DMS53 treated with DMSO at 0.1 percent for 48 hours (cell line): ENCODE measurements at regions not wholly inside any gene's neighbourhood (a gene's known extent, or its start where the extent isn't known, plus 50 kb on each side); places are given as distances from the start of the nearest gene placed in this dataset.

Experiments used
- DNase-seq: peaks from one replicate; lab custom pipeline; 2025; ENCODE audit not compliant: unreplicated experiment; lab: John Stamatoyannopoulos, UW

DNA sequence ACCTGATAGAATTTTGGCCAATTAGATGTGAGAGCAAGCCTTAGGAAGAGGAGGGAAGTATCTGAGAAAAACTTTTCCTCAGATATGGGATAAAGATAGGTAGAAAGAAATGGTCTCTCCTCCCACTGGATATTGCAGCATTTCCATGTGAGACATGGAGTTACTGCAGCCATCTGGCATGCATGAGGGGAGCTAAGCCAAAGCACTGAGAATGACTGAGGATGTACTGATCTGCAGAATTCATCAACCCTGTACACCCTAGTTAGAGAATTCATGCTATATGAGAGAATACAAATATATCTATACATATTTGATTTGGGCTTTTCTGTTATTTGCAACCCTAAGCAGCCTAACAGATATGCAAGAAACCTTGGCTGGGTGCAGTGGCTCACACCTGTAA is 52.5 kb upstream of the RPL34 start:
- DNase-seq: no peak

DNA sequence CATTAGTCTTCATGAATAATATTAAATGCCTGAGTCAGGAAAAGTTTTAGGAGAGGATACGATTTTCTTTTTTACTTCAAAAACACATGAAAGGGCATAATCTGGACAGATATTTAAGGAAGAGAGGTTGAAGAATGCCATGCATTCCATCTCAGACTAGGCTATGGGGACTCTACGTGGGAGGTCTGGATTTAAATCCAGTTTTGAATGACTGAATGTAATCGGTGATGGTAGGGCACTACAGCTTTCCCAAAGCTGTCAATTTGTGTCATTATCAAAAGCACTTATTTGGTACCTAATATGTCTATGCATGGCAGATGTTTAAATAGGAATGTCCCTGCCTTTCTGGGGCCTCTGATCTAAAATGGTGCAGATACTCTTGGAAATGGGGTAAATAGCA is 59.3 kb upstream of the RPL34 start:
- no peak for DNase-seq

DNA sequence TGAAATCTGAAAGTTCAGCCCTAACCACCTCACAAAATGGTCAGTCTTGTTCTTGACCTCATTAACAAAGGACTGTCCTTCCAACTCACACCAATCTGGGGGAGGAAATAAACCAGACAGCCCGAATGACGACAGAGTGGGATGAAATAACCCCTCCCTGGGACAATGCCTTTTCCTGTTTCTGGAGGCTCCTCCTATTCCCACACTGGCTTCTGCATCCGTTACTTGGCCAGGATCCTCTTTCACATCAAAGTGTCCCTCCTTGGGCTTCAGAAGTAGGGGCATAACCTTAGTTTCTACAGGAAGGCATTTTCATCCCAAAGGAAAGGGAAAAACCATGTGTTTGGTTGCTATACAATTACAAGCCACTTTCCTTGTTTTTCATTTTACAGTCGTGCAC is 59.8 kb upstream of the RPL34 start:
- DNase-seq: no peak

DNA sequence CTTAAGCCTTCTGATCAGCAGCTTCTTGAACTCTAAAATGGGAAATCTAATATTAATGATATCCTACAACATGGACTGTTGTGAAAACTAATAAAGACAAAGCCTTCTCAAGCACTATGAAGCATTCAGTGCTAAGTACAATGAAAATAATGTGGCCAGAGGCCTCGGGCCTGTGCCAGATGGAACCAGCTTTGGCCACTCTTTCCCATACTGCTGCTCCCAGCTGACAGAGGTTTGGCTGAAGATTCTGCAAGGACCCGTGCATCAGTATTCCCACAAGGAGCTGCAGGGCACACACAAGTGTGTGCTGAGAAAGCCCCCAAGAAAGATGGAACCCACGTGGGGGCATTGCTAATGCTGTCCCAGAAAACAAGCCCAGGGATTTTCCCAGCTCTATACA is 60.5 kb upstream of the RPL34 start:
- no peak for DNase-seq

DNA sequence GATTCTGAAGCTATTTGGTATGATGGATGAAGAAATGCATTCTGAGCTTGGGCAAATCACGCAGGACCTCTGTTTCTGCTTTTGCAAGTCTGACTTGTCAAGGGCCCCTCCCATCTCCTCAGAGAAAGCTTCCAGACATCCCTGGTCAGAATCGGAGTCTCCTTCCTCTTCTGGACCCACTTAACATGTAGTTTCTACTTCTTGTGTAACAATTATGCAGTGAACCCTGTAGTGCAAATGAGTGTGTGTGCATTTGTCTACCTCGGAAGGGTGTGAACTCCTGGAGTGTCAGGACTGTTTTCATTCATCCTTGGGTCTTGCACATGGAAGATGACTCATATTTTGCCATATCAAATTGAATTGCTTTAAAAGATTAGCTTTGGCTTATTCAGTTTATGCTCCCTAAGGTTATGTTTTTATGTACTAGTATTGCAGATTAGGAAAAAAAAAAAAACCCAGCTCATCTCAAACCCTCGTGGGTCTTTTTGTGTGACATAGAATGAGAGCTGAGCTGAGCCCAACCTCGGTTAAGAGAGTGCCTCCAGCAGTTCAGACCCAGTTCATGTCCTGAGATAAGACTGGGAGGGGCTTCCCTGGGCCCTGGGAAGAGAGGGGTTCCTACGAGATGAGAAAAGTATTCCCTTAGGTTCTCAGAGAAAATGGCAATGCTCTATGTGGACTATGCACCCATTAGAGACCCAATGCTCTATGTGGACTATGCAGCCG is 61.1 kb upstream of the RPL34 start:
- no peak for DNase-seq

DNA sequence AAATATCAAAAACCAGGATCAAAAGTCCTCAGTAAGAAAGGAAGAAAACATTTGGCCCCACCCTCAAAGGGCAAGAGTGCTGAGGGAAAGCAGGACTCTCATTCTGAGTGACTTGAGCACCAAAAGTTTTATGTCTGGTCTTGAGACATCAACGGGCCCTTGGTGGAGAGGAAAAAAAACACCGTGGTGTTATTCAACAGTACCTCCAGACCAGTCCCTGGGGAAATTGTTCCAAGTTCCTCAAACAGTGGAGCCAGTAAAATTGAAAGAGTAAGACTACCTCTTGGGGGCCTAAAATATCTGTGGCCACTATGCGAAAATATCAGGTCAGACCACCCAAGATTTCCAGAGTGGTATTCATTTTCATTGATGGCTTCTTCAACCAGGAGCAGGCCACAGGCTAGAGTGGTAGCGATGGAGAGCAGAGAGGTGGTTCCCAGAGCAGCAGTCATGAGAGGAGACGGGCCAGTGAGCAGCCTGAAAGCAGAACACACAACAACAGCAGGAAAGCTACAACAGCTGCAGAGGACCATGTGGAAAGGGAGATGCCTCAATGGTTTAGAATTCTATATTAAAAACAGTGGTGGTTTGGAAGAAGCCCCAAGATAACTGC is 63.7 kb upstream of the RPL34 start:
- DNase-seq: no peak

DNA sequence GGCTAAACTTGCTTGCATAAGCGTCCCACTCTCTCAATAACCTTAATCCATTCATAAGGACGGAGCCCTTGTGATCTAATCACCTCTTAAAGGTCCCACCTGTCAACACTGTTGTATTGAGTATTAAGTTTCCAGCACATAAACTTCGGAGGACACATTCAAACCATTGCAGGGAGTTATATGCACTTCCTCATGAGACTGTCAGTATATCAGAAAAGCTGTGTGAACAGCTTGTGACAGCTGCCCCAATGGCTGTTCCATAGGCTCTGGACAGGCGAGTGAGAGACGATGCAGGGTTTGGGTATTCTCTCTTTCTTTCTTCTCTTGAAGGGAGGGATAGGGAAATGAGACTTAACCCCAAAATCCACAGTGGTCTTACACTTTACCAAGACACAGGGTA is 64.2 kb upstream of the RPL34 start:
- DNase-seq: no peak

DNA sequence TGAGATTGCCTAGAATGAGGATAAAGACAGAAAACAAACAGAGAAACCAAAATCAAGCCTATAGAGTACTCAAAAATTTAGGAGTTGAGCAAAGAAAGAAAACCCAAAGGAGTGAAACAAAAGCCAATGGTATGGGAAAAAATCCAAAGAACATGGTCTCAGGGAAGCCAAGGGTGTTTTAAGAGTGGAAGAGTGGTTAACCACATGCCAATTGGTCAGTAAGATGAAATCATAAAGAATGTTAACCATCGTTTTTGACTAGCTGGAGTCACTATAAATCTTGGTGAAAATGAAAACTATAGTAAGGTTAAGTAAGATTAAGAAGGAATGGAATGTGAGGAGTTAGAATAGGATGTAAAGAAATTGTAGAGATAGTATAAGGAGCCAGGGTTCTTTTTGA is 64.7 kb upstream of the RPL34 start:
- no peak for DNase-seq

DNA sequence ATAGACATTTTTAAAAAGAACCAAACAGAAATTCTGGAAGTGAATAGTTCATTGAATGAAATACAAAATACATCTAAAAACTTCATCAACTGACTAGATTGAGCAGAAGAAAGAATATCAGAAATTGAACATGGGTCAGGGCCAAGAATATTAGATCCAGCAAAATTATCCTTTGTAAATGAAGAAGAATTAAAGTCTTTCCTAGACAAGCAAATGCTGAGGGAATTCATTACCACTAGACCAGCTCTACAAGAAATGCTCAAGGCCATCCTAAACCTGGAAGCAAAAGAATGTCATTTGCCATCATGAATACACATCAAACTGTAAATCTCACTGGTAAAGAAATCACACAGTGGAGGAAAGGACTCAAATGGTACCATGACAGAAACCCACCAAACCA is 72.7 kb upstream of the RPL34 start:
- DNase-seq: no peak

DNA sequence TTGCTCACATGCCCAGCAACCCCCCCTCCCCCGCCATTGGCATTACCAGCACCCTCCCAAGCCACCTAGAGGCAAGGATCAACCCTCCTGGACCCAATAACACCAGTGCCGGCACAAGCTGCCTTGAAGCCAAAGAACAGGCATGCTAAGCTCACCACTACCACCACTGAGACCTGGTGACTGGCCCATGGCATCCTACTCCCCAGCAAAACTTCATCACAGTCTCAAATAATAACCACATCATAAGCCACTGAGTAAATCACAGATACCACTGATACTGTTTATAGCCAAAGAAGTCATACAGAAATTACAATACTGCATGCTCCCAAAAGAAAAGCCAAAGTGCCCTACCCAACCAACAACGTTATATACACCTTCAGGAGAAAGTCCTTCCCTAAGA is 73.6 kb upstream of the RPL34 start:
- DNase-seq: no peak

DNA sequence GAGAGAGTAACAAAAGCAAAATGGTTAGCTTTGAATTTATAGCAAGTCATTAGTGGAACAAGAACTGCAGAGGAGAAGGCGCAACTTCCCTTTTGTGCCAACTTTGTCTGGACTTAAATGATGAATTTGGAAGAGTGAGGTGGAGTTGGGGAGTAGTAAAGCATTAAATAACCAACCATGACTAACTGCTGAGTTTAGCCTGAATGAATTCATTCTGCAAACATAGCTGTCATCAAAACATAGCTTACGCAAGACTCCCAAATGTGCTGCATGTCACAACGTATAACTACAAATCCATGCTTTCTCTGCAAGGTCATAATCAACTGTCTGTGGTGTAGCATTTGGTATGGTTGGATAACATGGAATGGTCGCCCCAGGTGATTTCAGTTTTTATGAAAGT is 75.9 kb upstream of the RPL34 start:
- no peak for DNase-seq

DNA sequence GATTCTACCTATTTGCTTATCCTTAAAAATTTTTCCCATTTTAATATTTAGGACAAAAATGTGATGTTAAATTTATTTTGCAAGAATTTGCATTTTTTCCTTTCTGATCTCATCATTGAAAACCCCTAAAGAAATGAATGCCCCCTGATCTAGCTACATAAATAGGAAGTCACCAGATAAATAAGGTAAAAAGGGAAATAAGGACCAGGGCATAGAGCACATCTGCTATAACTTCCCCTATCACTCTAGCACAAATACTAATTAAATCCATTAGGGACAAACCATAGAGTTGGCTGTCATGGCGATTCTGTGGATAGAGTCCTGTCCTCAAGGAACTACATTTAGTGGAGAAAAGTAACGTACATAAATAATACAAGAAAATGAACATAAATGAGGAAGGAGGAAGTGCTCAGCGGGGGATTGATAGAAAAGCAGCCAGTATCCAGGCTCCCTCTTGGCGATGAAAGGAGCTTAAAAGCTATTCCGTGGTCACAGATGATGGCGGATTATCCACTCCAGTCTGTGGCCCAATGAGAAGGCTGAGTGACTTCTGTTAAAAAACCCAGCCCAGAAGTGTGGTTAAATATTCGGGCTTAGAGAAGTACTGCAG is 76.9 kb upstream of the RPL34 start:
- DNase-seq: no peak

DNA sequence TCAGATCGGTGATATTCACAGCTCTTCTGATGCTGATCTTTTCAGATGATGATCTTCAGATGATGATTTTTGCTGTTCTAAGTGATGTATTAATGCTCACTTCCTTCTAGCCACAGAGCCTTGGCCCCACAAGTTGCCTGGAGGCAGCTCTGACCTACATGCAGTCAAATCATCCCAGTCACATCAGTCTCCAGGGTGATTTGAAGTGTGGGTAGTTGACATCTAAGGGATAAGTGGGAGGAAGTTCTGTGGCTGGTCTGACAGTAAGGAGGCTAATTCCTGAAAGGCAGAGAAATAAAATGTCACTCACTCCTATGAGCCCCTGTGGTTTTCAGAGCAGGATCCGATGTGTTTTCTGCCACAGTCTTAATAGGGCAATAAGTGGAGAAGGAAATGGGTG is 79.8 kb upstream of the RPL34 start:
- DNase-seq: no peak

DNA sequence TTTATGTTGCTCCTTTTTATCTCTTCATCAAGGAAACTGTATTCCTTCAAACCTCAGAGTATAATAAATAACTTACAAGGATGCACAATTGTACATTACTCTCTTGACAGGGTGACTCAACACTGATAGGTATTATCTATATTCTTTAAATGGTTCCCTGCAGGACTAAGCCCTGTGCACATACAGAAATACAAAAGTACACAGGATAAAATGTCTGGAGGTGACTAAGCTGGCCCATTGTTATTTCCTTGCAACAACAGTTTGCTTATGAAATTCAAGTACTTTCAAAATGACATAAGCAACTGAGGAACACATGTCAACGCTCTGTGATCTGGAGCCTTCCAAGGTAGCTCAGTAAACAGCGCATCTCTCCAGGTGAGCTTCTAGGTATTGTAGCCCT is 83.8 kb upstream of the RPL34 start:
- peak; percentile 93 for DNase-seq

DNA sequence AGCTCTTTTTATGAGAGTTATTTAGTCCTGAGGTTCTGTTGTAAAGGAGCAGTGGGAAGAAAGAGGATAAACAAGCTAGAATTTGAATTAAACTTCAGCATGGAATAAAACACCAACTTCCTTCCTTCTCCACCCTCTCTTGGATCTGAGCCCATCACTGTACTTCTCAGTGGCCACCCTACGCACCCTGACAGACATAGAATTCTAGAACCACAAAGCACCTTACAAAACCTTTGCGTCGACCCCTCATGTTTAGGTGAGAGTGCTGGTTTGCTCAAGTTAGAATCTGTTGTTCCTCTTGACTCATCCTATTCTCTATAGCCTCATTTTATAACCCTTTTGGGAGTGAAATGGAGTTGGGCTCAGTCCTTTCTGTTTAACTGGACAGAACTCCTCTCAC is 84.6 kb upstream of the RPL34 start:
- DNase-seq: peak; percentile 20

DNA sequence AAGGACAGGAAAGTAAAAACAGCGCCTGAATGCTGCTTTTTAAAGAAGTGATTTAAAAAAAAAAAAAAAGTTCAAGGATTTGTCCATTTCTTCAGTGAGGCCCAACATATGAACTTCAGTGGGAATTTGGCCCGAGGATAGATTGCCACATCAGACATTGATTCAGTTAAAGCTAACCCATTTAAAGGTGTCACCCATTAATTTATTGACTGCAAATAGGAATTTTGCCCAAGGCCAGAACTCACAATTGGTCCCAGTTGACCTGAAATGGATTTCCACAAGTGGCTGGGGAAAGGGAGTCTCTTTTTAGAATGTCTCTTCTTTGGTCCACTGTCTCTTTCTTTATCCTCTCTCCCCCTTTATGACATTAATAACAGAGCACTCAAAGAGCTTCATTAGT is 86.5 kb upstream of the RPL34 start:
- no peak for DNase-seq

DNA sequence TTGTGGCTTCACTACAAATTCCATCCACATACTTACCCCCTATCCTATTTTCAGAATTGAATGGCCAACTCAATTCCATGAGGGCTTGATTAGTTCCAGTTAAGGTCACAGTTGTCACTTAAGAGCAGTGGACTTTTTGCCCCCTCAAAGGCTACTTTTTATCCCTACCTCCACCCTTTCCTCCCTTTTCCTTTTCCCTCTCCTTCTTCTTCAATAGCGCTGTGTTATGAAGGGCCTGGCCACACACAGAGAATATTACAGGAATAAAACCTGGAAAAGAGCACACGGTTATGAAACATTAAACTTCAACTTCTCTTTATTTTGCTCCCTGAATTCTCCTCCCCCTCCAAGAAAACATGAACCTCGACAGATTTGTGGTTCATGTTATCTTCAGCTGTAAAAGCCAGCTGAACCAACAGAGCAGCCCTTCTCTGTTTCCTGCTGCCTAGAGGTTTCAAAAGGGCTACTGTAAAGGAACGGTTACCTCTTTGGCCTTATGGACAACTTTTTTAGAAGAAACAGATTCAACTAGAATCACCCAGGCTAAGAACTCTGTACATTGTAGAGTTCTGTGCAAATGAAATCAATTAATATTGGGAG is 87.0 kb upstream of the RPL34 start:
- peak; percentile 10 for DNase-seq

DNA sequence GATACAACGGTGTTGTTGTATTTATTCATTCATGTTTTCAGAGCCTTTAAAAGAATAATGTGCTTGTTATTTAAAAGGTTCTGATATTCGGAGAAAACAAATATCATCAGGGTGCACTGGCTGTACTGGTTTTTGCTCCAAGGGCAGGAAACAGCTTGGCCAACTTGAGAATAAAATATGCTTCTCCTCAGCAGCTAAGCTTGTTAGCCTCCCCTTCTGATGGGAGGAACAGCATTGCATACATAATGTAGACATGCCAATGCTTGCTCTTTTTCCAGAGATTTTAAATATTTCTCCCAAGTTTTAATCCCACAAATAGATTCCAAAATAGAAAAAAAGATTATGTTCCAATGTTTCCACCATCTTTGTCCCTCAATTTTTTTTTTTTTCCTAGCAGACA is 87.6 kb upstream of the RPL34 start:
- no peak for DNase-seq

DNA sequence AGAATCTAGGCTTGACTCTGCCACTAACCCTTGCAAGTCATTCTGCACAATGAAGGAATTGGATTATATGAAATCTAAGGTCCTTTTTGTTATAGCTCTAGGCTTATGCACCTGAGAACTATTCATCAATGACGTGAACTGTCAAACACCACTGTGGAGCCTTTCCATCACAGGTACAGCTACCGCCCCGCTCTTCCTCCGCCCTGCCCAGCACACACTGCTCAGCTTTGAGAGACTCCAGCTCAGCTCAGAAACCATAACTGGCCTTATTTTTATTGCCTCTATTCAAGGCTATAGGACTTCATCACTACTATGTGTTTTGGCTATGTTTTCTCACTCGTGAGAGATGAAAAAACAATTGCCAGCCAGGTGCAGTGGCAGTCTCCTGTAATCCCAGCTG is 88.2 kb upstream of the RPL34 start:
- DNase-seq: no peak

DNA sequence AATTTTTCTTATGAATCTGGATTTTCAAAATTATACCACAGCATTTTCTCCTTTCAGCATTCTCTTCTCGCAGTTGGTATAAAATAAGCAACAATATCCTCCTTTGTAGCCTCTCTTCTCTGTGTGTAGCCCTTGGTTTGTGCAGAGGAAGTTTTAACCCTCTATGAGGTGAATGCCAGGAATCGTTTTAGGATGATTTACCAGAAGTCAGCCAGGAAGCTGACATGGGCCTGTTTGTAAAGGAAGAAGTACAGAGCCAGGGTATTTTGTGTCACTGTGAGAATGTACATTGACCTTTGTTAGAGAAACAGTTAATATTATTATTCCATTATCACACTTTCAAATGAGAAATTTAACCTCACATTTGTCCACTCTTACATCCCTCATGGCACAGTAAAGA is 88.9 kb upstream of the RPL34 start:
- no peak for DNase-seq

DNA sequence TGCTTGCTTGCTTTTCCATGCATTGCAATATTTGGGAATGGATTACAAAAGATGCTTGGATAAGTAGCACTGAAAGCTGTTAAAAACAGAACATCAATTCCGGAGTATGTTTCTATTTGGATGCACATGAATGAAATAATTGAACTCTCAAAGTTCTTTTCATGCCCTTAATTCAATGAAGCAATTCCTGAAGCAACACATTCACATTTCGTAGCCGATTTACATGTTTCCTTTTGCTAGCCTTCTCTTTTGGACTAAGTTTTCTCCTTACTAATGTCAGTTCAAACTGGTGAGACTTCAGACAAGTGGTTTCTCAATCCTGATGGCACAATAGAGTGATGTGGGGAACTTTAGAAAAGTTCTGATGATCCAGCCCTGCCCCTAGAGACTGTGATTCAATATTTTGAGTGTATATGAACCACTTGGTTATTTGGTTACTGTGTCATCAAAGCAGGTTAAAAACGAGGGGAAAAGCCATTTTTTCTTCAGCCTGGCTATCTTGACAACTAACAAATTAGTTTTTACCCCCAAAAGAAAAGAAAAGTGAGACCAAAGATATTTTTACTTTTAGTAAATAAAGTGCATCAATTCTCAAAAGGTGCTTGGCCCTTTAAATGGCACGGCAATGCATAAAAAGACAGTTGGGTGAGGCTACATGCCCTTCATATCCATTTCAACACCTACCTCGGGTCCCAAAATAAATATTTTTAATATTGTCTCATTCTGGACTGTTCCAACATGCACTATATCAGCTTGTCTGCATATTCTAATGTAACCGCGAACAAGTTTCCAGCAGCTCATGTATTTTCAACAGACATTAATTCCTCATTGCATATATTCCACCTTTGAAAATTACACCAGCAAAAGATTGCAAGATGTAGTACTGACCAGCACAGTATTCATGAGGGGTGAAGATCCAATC is 90.1 kb upstream of the RPL34 start:
- DNase-seq: no peak
